GM19455 (cell line): ENCODE measurements at regions not wholly inside any gene's neighbourhood (a gene's known extent, or its start where the extent isn't known, plus 50 kb on each side); places are given as distances from the start of the nearest gene placed in this dataset.
"Not testable (repeated sequence)": the region's sequence is repeated elsewhere in the genome, so short reads cannot be mapped to it uniquely, and the experiment has no call there.

Source experiments
- ATAC-seq: cut with Tn5 transposase; IDR thresholded peaks from one replicate; pipeline ENCODE4 v1.9.1; 2021; ENCODE audit not compliant: unreplicated experiment

GRCh38 chr6:3900744-3901336 lies 51.7 kb downstream of the FAM50B start:
- ATAC-seq = no peak

DNA sequence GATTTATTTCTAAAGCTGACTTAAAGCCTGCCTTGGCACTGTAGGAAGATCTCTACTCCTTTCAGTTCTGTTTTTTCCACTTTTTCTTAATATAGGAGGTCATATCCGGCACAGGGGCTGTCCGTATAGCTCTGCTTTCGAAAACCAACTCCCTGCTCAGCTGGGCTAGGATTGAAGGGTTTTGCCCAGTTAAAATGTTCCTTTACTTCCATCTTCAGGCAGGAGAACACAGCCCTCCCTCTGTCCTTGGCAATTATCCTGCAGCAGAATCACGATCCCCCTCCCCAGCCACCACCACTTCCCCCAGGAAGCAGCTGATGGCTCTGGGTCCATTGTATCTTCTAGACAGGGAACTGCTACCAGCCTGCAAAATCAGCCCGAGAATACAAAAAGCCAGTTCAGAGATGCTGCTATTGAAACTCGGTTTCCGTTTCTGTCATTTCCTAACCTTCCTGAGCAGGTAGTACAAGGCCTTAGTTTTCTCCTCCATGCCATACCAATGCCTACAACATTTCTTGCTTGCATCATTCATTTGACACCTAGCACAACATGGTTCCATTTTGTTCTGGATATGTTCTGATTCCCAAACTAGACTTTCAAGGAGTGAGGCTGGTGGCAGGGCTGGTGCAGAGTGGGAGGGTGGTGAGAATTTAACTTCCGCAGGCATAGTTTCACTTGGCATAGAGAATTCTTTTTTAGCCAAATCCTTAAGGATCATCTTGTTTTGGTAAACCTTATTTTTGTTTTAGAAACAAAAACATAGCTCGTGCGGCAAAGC lies 53.9 kb downstream of the FAM50B start:
- no peak for ATAC-seq

- ATAC-seq = no peak
Measured at GRCh38 chr6:3904518-3904917, 55.3 kb downstream of the FAM50B start.

DNA sequence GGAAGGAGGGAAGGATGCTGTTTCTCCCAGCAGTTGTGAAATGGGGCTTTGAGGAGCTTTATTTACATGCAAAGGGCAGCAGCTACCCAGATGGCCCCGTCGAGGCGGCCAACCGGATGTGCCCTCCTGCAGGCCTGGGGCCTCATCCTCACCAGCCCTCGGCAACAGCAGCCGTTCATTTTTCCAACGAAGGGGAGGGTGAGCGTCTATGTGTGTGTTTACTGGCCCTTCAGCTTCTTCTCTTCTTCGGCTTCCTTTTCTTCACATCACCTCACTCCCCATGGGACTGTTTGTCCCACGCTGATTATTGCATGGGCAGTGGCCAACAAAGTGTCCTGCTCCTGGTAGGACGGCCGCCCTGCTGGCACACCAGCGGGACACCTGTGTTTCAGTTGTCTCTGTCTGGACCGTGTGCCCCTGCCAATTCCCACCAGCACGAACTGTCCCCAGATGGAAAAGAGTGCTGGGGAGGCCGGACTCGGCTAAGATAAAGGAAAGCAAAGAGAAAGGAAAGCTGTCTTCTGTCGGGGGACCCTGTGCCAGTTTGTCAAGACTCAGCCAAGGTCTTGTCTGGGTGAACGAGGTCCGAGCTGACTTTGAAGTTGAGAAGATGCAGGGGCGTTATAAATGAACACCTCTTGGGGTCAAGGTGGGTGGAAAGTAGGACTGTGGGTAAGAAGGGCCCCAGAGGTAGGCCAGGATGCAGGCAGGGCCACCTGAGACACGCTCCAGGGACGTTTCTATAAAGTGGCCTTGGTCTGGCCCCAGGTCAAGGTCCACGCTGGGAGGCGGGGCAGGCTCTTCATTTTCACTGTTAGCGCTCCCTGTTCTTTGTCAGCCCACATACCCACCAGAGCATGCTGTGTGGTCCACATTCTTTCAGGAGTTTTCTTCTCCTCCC lies 57.0 kb downstream of the FAM50B start:
- ATAC-seq = no peak

DNA sequence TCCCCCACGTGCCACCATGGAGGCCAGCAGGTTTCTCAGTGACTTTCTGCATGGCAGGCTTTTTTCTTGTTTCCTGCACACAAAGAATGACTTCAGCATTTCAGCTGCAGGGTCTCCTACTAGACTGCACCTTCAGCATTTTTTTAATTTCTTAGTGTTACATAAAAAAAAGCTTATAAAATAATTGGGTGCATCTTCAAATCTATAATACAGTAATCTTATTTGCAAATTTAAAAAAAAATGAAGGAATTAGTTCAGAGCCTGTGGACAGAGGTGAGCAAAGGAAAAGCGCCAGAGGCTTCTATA lies 57.6 kb downstream of the FAM50B start:
- ATAC-seq = no peak

DNA sequence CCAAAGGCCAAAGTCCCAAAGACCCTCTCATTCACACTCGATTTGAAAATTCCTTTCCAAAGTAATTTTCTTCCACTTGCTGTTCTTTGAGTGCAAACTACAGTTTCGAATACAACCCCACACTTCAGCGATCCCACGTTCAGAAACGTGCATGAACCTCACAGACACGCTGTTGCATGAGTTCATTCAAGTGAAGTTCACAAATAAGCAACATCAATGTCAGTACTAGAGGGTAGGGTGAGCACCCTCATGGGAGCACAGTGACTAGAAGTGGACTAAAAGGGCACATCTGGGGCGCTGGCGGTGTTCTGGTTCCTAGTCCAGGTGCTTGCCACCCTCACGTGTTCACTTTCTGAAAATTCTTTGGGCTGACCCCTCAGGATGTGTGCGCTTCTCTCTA lies 59.0 kb downstream of the FAM50B start:
- no peak for ATAC-seq

DNA sequence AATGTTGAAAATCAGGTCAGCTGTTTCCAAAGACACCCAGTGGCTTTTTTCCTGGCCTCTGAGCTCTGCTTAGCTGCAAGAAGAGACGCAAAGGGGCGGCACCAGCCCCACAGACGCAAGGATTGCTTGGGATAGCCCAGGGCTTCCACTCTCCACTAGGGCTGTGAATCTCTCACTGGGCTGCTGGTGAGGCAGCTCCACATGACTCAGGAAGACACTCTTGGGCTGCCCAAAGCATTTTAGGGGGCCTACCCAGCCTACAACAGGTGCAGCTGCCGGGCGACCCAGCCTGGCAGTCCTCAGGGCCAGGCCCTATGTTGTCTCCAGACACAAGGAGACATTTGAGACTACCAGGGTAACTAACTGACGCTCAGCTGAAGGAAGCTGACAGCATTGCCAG lies 59.8 kb downstream of the FAM50B start:
- ATAC-seq = no peak

- no peak for ATAC-seq
Measured at GRCh38 chr6:3910106-3910663, 61.0 kb downstream of the FAM50B start.

- ATAC-seq = no peak
Measured at GRCh38 chr6:3911130-3911529, 62.0 kb downstream of the FAM50B start.

GRCh38 chr6:3911614-3912336 lies 62.6 kb downstream of the FAM50B start:
- no peak for ATAC-seq

GRCh38 chr6:3912361-3913076 lies 63.3 kb downstream of the FAM50B start:
- ATAC-seq = no peak

DNA sequence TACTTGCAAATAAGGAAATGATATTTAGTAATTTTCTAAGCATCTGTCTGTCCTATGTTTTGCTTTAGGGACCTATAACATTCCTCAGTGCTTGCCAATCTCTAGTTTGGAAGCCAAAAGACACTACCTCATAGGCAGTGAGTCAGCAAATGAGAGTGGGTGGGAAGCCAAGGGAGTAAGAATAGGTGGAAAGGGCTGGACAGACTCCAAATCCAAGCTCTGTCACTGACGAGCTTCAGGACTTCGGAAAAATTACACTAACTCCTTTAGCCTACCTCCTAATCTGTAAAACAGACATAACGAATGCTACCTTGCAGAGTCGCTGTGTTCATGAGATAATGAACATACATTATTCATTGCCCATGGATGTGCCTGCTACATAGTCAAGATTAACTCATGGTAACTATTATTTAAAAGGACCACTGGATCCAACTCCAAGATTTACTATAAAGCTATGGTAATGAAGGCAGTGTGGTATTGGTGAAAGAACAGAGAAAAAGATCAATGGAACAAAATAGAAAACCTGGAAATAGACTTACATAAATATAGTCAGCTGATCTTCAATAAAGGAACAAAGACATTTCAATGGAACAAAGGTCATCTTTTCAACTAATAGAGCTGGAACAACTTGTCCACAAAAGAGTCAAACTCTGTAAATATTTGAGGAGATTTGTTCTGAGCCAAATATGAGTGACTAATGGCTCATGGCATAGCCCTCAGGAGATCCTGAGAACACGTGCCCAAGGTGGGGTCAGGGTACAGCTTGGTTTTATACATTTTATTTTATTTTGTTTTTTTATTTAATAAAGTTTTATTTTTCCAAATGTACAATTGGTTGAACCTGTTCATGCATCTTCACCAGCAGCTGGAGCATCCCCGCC lies 64.1 kb downstream of the FAM50B start:
- ATAC-seq = no peak

- ATAC-seq = no peak
Measured at GRCh38 chr6:3913958-3914337, 64.8 kb downstream of the FAM50B start.

- no peak for ATAC-seq
Measured at GRCh38 chr6:3915076-3915791, 66.1 kb downstream of the FAM50B start.

DNA sequence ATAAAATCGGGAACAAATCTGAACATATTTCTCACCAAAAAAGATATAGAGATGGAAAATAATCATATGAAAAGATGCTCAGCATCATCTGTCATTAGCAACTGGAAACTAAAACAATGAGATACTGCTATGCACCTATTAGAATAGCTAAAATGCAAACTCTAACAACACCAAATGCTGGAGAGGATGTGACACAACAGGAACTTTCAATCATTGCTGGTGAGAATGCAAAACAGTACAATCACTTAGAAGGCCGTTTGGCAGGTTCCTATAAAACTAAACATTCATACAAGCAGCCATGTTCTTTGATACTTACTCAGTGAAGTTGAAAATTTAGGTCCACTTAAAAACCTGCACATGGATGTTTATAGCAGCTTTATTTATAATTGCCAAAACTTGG lies 67.0 kb downstream of the FAM50B start:
- no peak for ATAC-seq

DNA sequence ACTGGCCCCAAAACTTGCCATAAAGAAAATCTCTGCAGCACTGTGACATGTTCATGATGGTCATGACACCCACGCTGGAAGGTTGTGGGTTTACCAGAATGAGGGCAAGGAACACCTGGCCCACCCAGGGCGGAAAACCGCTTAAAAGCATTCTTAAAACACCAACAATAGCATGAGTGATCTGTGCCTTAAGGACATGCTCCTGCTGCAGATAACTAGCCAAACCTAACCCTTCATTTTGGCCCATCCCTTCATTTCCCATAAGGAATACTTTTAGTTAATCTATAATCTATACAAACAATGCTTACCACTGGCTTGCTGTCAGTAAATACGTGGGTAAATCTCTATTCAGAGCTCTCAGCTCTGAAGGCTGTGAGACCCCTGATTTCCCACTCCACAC lies 67.6 kb downstream of the FAM50B start:
- ATAC-seq = not testable (repeated sequence)

GRCh38 chr6:3918469-3918868 lies 69.3 kb downstream of the FAM50B start:
- ATAC-seq = no peak

DNA sequence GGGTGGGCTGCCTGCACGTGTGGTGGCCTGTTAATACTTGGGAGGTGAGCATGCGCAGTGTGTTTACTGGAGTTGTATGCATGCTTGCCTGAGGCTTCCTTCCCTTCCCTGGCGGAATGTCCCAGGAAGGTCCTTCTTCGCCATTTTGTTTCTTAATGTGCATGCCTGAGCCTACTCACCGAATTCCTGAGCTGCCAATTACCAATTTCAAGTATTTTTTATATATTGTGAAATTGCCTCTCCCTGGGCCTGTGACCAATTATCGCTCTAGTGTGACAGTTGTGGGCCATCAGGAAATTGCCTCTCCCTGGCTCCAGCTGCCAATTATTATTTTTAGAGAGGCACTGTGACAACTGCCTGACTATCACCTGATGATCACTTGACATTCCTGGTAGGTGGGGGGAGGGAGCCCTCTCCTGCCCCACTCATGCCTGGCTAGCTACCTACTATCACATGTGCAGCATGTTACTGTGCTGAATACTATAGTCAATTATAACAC lies 70.0 kb downstream of the FAM50B start:
- no peak for ATAC-seq

DNA sequence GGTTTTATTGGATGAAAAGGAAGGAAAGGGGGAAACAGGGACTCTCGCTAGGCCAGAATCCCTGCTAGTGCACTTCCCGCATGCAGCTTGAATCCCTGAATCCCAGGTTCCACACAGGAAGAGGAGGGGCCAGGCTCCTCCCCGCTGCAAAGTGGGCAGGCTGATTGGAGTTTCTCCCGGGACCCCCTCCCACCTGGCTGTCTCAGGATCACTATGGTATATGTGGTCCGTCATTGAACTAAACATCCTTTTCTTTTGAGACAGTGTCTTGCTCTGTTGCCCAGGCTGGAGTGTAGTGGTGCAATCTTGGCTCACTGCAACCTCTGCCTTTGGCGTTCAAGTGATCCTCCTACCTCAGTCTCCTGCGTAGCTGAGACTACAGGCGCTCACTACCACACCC lies 70.7 kb downstream of the FAM50B start:
- no peak for ATAC-seq
